HEK293T (cell line): ENCODE measurements at regions not wholly inside any gene's neighbourhood (a gene's known extent, or its start where the extent isn't known, plus 50 kb on each side); places are given as distances from the start of the nearest gene placed in this dataset.

Experiments used
- ARNT ChIP-seq: fragments of 450-650 bp; IDR thresholded peaks from 2 replicates; pipeline ENCODE4 v1.6.1; 2017; ENCODE audit warnings: mild to moderate bottlenecking
- BHLHE40 ChIP-seq: fragments of 450-650 bp; IDR thresholded peaks from 2 replicates; pipeline ENCODE4 v1.6.1; 2016; ENCODE audit warnings: mild to moderate bottlenecking, moderate library complexity, borderline replicate concordance
- ELF4 ChIP-seq: fragments of 450-650 bp; IDR thresholded peaks from 2 replicates; pipeline ENCODE4 v1.6.1; 2017; ENCODE audit warnings: antibody characterized with exemption
- FOXM1 ChIP-seq: fragments of 450-650 bp; IDR thresholded peaks from 2 replicates; pipeline ENCODE4 v1.6.1; 2017; ENCODE audit warnings: mild to moderate bottlenecking, borderline replicate concordance
- L3MBTL2 ChIP-seq: fragments of 450-650 bp; conservative IDR thresholded peaks from 2 replicates; pipeline ENCODE4 v1.6.1; 2016; ENCODE audit warnings: mild to moderate bottlenecking
- SP1 ChIP-seq: fragments of 450-650 bp; IDR thresholded peaks from 2 replicates; pipeline ENCODE4 v1.6.1; 2017
- SUZ12 ChIP-seq: fragments of 450-650 bp; IDR thresholded peaks from 2 replicates; pipeline ENCODE4 v1.6.1; 2016; ENCODE audit warnings: mild to moderate bottlenecking
- TARDBP ChIP-seq: fragments of 450-650 bp; IDR thresholded peaks from 2 replicates; pipeline ENCODE4 v1.6.1; 2016

- TF ChIP-seq L3MBTL2 (no peak), ARNT (no peak), SP1 (no peak), BHLHE40 (no peak), ELF4 (no peak), FOXM1 (no peak), SUZ12 (no peak), TARDBP (no peak)
Measured at GRCh38 chr1:177424744-177425143, 254.0 kb downstream of the BRINP2 start.
